ENCODE measurements at regions not wholly inside any gene's neighbourhood (a gene's known extent, or its start where the extent isn't known, plus 50 kb on each side); places are given as distances from the start of the nearest gene placed in this dataset.

GRCh38 chr5:84536797-84537196 lies 152.1 kb upstream of the EDIL3 start (continued):
- TF ChIP-seq BRCA1 (IDR thresholded peaks at IDR 0.05; ENCODE audit: low read depth, low read length): no peak
- TF ChIP-seq TCF12 (IDR thresholded peaks at IDR 0.05; ENCODE audit: low read depth, low read length): no peak
- no peak for TF ChIP-seq HDAC6 (IDR thresholded peaks at IDR 0.05; ENCODE audit: low read depth, low read length)
- TF ChIP-seq CBX5 (IDR thresholded peaks at IDR 0.05; ENCODE audit: low read depth, low read length): no peak
- TF ChIP-seq KDM1A (IDR thresholded peaks at IDR 0.05; ENCODE audit: borderline replicate concordance, low read length): no peak
- TF ChIP-seq ZNF274 (IDR thresholded peaks at IDR 0.05; ENCODE audit: borderline replicate concordance, extremely low read depth, low read length): no peak
- TF ChIP-seq NANOG (IDR thresholded peaks at IDR 0.05; ENCODE audit: insufficient read depth, low read depth, low read length, poor library complexity, severe bottlenecking): no peak
- TF ChIP-seq CBX8 (IDR thresholded peaks at IDR 0.05; ENCODE audit: borderline replicate concordance, low read depth, low read length): no peak

All from H1 (cell line).